GM18868 (cell line): ENCODE measurements at regions not wholly inside any gene's neighbourhood (a gene's known extent, or its start where the extent isn't known, plus 50 kb on each side); places are given as distances from the start of the nearest gene placed in this dataset.
"Not testable (repeated sequence)": the region's sequence is repeated elsewhere in the genome, so short reads cannot be mapped to it uniquely, and the experiment has no call there.

Source experiments
- ATAC-seq: cut with Tn5 transposase; IDR thresholded peaks from one replicate; pipeline ENCODE4 v1.9.1; 2021; ENCODE audit warnings: mild to moderate bottlenecking, moderate library complexity; ENCODE audit not compliant: unreplicated experiment

DNA sequence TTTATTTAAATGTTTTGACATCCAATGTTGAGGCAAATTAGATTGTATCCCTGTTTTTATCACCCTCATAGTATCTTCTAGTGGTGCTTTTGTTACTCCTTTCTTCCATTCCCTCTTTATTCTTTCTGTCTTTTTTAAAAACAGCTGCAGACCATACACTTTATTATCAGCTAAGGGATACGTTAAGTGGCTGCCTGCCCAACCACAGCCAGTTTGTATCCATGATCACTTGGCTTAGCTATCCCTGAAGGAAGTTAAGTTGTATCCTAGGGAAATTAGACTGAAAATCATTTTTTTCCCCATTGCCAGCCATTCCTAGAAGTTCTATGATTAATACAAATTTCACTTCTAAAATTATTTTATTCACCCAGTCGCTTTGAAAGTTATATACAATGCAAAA lies 1032.7 kb downstream of the NR2F1-AS1 start:
- no peak for ATAC-seq

DNA sequence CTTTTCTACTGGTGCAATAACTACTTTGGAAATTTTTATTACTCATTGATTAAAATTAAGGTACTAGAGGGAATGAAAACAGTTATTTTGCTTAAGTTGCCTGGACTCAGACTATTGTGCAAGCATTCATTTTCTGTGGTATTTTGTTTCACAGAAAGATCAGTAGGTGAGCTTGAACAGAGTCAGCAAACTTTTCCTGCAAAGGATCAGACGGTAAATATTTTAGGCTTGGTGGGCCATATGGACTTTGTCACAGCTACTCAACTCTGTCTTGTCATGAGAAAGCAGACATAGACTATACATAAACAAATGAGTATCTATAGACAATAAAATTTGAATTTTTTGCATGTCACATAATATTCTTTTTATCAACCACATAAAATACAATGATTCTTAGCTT lies 1036.4 kb downstream of the NR2F1-AS1 start:
- no peak for ATAC-seq

- no peak for ATAC-seq
These were observed 1037.0 kb downstream of the NR2F1-AS1 start for GRCh38 chr5:92544036-92544435.

DNA sequence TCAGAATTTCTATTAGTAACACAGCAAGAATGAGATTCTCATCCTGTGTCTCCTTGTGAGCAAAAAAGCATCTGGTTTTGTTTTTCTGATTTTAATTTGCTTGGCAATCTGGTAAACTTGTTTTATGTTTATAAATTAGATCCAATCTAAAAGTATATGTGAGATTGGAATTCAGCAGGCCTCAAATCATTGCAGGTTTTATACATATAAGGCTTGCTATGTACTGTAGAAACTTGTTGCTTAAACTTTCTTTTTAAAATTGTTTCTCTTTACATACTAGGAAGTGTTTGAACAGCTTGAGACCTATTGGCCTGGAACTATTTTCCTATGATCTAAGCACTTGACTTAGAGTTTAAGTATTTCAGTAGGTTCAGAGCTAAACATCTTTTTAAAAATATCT lies 1037.8 kb downstream of the NR2F1-AS1 start:
- no peak for ATAC-seq

GRCh38 chr5:92542017-92542416 lies 1039.0 kb downstream of the NR2F1-AS1 start:
- ATAC-seq: not testable (repeated sequence)

GRCh38 chr5:92527311-92528078 lies 1053.5 kb downstream of the NR2F1-AS1 start:
- ATAC-seq: peak; percentile 97

- no peak for ATAC-seq
These were observed 1055.9 kb downstream of the NR2F1-AS1 start for GRCh38 chr5:92525131-92525530.

DNA sequence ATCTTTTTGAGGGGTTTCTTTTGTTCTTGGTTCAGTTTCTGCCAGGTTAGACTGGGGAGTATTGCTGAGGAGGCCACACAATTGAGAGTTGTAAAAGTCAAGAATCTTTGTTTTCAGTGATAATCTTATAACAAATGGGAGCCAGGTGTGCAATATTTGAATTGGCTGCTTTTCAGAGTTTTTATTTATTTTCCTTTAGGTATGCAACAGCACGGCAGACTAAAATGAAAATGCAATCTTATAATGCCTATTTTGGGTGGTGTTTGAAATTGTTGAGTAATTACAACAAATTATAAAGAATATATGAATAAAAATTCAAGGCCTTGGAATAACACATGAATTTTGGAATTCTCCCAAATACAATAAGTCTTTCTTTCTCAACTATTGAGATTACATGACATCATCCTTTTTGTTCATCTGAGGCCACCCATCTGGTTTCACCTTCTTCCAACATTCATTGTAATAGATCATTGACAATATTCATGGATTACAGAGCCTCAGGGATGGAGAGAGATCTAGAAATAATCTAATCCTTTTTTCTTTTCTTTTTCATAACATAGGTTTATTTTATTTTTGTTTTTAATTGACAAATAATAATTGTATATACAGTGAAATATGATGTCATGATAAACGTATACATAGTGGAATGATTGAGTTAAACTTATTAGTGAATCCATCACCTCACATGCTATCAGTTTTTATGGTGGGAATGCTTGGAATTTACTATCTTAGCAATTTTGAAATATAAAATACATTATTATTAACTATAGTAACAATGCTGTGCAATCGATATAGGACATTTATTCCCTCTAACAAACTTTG lies 1061.0 kb downstream of the NR2F1-AS1 start:
- no peak for ATAC-seq

DNA sequence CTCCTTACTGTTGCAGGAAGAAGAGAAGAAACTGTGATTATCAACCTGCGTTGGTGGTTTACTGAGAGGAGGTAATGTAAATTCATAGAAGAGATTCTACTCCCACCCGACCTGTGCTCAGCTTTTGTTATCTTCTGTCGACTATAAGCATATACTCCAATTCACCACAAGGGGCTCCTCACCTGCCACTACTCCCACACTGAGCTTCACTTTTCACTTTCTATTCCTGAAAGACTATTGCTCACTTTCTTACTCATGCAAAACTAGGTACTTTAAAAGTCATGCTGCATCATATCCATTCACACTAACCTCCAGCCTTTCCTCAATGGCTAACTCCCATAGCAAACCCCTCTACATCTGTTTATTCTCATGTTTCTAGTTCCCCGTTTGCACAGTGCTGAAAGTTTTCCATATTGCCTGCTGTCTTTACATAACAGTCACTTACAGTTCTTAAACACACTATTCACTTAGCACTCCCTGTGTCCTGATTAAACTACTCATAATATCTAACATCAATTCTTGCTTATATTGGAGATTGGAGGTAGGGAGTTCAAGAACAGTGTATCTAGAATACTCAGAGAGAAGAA lies 1062.6 kb downstream of the NR2F1-AS1 start:
- ATAC-seq: peak; percentile 100

DNA sequence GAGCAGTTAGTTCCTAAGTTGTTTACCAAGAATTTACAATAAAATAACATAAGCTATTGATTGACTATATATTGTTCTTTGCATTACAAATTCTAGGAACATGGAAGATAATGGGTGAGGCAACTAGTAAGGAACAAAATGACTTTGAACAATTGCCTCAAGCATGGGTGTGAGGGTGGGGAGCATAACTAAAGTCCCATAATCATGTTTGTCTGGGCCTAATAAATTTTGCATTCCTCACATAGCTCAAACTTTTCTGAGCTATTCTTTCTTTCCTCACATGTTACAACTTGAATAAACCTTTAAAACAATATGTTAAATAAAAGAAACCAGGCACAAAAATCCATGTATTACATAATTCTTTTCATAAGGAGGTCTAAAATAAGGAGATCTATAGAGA lies 1066.1 kb downstream of the NR2F1-AS1 start:
- no peak for ATAC-seq

DNA sequence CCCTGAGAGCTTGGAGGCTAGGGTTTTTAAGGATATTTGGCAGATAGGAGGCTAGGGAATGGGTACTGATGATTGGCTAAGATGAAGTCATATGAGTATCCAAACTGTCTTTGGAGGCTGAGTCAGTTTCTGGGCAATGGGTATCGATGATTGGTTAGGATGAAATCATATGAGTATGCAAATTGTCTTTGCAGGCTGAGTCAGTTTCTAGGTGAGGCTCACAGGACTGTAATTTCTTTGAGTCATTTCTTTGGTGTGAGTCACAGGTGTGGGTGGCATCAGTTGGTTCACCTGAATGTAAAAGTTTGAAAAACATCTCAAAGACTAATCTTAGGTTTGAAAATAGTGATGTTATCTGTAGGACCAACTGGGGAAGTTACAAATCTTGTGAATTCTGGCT lies 1068.0 kb downstream of the NR2F1-AS1 start:
- no peak for ATAC-seq

GRCh38 chr5:92508271-92508670 lies 1072.7 kb downstream of the NR2F1-AS1 start:
- ATAC-seq: no peak

DNA sequence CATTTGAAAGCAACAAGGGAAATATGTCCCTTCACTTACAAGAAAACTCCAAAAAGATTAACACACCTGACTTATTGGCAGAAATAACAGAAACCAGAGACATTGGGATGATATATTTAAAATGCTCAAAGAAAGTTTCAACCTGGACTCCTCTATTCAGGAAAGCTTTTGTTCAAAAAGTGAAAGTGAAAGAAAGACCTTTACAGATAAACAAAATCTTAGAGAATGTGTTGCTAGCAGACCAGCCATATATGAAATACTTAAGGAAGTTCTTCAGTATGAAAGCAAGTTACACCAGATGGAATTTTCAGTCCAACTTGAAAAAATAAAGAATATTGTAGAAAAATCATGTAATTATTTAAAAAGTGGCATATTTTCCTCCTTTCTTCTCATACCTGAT lies 1075.1 kb downstream of the NR2F1-AS1 start:
- ATAC-seq: peak; percentile 80

DNA sequence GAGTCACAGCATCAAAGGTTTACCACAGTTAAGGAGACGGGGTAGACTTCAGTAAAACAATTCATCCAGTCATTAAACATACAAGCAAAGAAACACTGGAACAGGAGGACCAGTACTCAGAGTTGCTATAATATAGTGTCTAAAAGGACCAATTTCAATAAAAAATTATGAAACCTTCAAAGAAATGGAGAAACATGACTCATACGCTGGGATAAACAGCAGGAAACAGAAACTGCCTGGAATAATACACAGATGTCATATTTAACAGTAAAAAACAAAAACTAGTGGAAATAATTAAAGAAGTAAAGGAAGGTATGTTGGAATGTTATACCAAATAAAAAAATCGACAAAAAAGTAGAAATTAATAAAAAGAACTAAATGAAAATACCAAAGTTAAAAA lies 1075.9 kb downstream of the NR2F1-AS1 start:
- ATAC-seq: no peak

DNA sequence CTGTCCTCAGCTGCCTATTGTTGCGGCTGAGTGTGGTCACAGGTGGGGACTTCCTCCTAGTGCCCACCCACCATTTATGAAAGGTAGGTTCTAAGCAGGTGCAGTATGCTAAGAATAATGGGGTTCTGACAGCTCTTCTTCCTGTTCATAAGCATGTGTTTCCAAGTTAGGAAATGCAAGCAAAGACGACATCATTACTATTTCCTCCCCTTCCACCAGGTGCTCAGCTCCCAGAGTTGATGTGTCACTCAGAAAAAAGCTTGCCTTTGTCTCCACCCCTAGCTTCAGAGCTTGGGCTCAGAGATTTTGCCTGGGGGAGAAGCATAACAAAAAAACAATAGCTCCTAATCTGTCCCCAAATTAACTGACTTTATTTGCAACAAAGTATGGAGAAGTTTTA lies 1076.7 kb downstream of the NR2F1-AS1 start:
- ATAC-seq: no peak

- no peak for ATAC-seq
These were observed 1080.3 kb downstream of the NR2F1-AS1 start for GRCh38 chr5:92500752-92501151.

DNA sequence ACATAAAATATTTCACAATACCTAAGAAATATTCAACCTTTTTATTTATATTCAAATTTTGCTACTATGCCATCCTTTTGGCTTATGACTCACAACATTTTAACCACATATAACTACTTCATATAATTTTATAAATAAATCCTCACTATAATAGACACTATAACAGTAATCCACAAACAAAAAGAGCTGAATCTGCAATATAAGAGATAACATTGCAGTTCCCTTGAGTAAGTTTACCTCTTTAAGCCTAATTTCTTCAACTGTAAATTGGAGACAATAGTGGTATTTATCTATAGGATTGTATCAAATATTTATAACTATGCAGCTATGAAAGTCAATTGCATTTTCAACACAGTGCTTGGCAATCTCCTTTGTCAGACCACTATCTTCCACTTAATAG lies 1084.5 kb downstream of the NR2F1-AS1 start:
- no peak for ATAC-seq

DNA sequence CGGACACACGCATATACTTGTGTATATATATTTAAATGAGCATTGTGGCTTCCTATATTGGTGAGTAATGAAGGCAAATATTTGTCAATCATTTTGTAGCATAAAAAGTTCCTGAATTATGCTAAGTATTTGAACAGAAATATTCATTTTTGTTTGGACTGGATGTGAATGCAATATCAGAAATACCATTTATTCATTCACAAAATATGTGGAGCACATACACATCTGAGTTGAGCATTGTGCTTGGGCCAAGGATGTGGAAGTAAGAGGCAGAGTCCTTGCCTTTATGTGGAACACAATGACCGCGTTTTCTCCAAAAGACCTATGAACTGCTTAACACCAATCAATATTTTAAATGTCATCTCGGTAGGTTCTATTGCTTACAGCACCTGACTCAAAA lies 1086.5 kb downstream of the NR2F1-AS1 start:
- no peak for ATAC-seq

GRCh38 chr5:92492908-92493307 lies 1088.1 kb downstream of the NR2F1-AS1 start:
- no peak for ATAC-seq

DNA sequence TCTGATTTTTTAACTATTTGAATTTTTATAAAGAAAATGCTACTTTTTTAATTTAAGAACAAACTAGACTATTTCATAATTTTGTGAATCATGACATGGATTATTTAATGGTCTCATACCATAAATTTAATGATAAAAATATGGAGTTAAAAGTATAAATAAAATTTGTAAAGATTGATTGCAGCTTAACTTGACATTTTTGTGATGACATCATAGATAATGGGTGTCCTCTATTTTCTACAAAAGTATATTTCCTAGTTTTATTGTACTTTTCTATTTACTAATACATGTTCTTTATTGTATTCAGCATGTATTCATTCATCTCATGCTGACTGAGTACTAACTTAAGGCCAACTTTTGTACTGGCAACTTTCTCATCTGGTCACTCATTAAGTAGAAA lies 1096.5 kb downstream of the NR2F1-AS1 start:
- no peak for ATAC-seq

GRCh38 chr5:92472981-92473566 lies 1090.0 kb upstream of the ARRDC3 start:
- no peak for ATAC-seq
